Chondrocyte (in vitro differentiated cells): ENCODE measurements at regions not wholly inside any gene's neighbourhood (a gene's known extent, or its start where the extent isn't known, plus 50 kb on each side); places are given as distances from the start of the nearest gene placed in this dataset.

Experiments
- DNase-seq: peaks from one replicate; pipeline ENCODE4 v3.0.0; 2021; ENCODE audit warnings: mixed read lengths, low spot score
- H3K27ac Mint-ChIP-seq: one replicate; pipeline ENCODE4 v1.8.0; 2021; ENCODE audit warnings: mild to moderate bottlenecking, moderate library complexity, mixed read lengths; ENCODE audit not compliant: unreplicated experiment
- H3K27me3 Mint-ChIP-seq: 2 replicates; pipeline ENCODE4 v1.8.0; 2021; ENCODE audit warnings: low read depth, mixed read lengths
- H3K36me3 Mint-ChIP-seq: 2 replicates; pipeline ENCODE4 v1.8.0; 2021; ENCODE audit warnings: low read depth, mixed read lengths
- H3K4me1 Mint-ChIP-seq: 2 replicates; pipeline ENCODE4 v1.8.0; 2021; ENCODE audit warnings: low read depth, mild to moderate bottlenecking, mixed read lengths
- H3K4me3 Mint-ChIP-seq: one replicate; pipeline ENCODE4 v1.8.0; 2021; ENCODE audit warnings: mild to moderate bottlenecking, moderate library complexity, mixed read lengths; ENCODE audit not compliant: unreplicated experiment
- H3K9me3 Mint-ChIP-seq: 2 replicates; pipeline ENCODE4 v1.8.0; 2021; ENCODE audit warnings: low read depth, mixed read lengths
- CTCF ChIP-seq: fragments of 200-600 bp; sonication (generic); IDR thresholded peaks from 2 replicates; pipeline ENCODE4 v1.5.0; 2021; ENCODE audit warnings: antibody characterized with exemption, mild to moderate bottlenecking, moderate library complexity

GRCh38 chr13:50732712-50733111 is 110.8 kb downstream of the DLEU7 start:
- DNase-seq, result no peak
- H3K27me3 Mint-ChIP-seq, result no peaks in the 10 kb centered on the region
- peaks cover 36% of the 10 kb centered on the region for H3K4me1 Mint-ChIP-seq
- no peak overlapping the region for H3K4me3 Mint-ChIP-seq
- TF ChIP-seq CTCF, result no peak
- peaks cover 3% of the 10 kb centered on the region for H3K9me3 Mint-ChIP-seq
- H3K27ac Mint-ChIP-seq, result no peak overlapping the region
- H3K36me3 Mint-ChIP-seq, result no peaks in the 10 kb centered on the region

- no peak for TF ChIP-seq CTCF
- DNase-seq, result no peak
- no peak overlapping the region for H3K27ac Mint-ChIP-seq
- no peaks in the 10 kb centered on the region for H3K27me3 Mint-ChIP-seq
- H3K36me3 Mint-ChIP-seq, result no peaks in the 10 kb centered on the region
- H3K4me3 Mint-ChIP-seq, result no peak overlapping the region
- peaks cover 36% of the 10 kb centered on the region for H3K4me1 Mint-ChIP-seq
- H3K9me3 Mint-ChIP-seq, result peaks cover 3% of the 10 kb centered on the region
Observed at GRCh38 chr13:50733392-50733791, 110.1 kb downstream of the DLEU7 start.

- no peak overlapping the region for H3K4me3 Mint-ChIP-seq
- DNase-seq, result no peak
- TF ChIP-seq CTCF, result no peak
- peaks cover 33% of the 10 kb centered on the region for H3K4me1 Mint-ChIP-seq
- no peaks in the 10 kb centered on the region for H3K27me3 Mint-ChIP-seq
- H3K36me3 Mint-ChIP-seq, result no peaks in the 10 kb centered on the region
- H3K27ac Mint-ChIP-seq, result no peak overlapping the region
- no peaks in the 10 kb centered on the region for H3K9me3 Mint-ChIP-seq
Observed at GRCh38 chr13:50735071-50735470, 108.4 kb downstream of the DLEU7 start.

GRCh38 chr13:50740052-50740741 is 103.3 kb downstream of the DLEU7 start:
- no peaks in the 10 kb centered on the region for H3K27me3 Mint-ChIP-seq
- no peak overlapping the region for H3K4me3 Mint-ChIP-seq
- TF ChIP-seq CTCF, result no peak
- H3K27ac Mint-ChIP-seq, result no peak overlapping the region
- H3K4me1 Mint-ChIP-seq, result peaks cover 10% of the 10 kb centered on the region
- peaks cover 6% of the 10 kb centered on the region for H3K9me3 Mint-ChIP-seq
- peaks cover 2% of the 10 kb centered on the region for H3K36me3 Mint-ChIP-seq
- no peak for DNase-seq

GRCh38 chr13:50742353-50742752 is 101.1 kb downstream of the DLEU7 start:
- no peak for TF ChIP-seq CTCF
- H3K4me1 Mint-ChIP-seq, result peaks cover 3% of the 10 kb centered on the region
- no peak overlapping the region for H3K4me3 Mint-ChIP-seq
- H3K36me3 Mint-ChIP-seq, result peaks cover 2% of the 10 kb centered on the region
- H3K27me3 Mint-ChIP-seq, result no peaks in the 10 kb centered on the region
- H3K9me3 Mint-ChIP-seq, result peaks cover 6% of the 10 kb centered on the region
- no peak for DNase-seq
- H3K27ac Mint-ChIP-seq, result no peak overlapping the region
